HepG2 (cell line): ENCODE measurements at regions not wholly inside any gene's neighbourhood (a gene's known extent, or its start where the extent isn't known, plus 50 kb on each side); places are given as distances from the start of the nearest gene placed in this dataset.

Experiments
- ATAC-seq: fragments of 200-7000 bp; cut with Tn5 transposase; 3 replicates; pipeline ENCODE4 v1.9.1; 2020; ENCODE audit warnings: mild to moderate bottlenecking, moderate library complexity
- BruUV-seq: library from RNA; stranded (reverse); fragments of 400-500 nt; replicated peaks from 2 replicates; lab custom pipeline; 2021; lab: Mats Ljungman, UMichigan
- CTCF ChIA-PET: fragments of 300-600 bp; formaldehyde crosslinking; extraction: SDS; loops from one replicate; lab custom pipeline; 2021; ENCODE audit warnings: low total read pairs, inconsistent platforms, low intra/inter-chr PET ratio; lab: Yijun Ruan, JAX
- POLR2A ChIA-PET: fragments of 350-600 bp; sonication (Branson Sonifier 250); formaldehyde crosslinking; loops from one replicate; lab custom pipeline; 2020; ENCODE audit warnings: antibody characterized with exemption, inconsistent platforms; lab: Yijun Ruan, JAX
- DNase-seq: peaks from one replicate; pipeline ENCODE4 v3.0.0-alpha.2; 2015; ENCODE audit warnings: low spot score
- FAIRE-seq: peaks from 3 replicates; lab custom pipeline; 2011; peaks lifted over from hg19 to GRCh38; lab: Jason Lieb, UNC
- H2AFZ ChIP-seq: one replicate; pipeline ENCODE4 v1.6.1; 2011; ENCODE audit warnings: low read length, inconsistent platforms
- H3K27ac ChIP-seq: fragments of 300-600 bp; 3 replicates; pipeline ENCODE4 v1.8.0; 2011; ENCODE audit warnings: mixed run types, mild to moderate bottlenecking, mixed read lengths, low read length, inconsistent platforms; ENCODE audit not compliant: insufficient read depth; ENCODE audit errors: extremely low read length
- H3K27me3 ChIP-seq, 2 experiments: fragments of 200-600 bp in 1 of 2; 2 replicates in 1 of 2; 3 replicates in 1 of 2; pipeline versions ENCODE4 v1.6.0 to v1.8.0; 2011; ENCODE audit warnings: low read length in 2 of 2, mild to moderate bottlenecking in 2 of 2, moderate library complexity in 2 of 2, inconsistent platforms in 1 of 2; ENCODE audit not compliant: insufficient read depth in 2 of 2, control insufficient read depth in 1 of 2
- H3K36me3 ChIP-seq, 2 experiments: fragments of 200-600 bp in 1 of 2; replicated peaks in 1 of 2; 2 replicates in 1 of 2; 3 replicates in 1 of 2; pipeline versions ENCODE4 v1.5.1 to v1.8.0; 2011; ENCODE audit warnings: low read length in 2 of 2, inconsistent platforms in 1 of 2; ENCODE audit not compliant: insufficient read depth in 2 of 2, control insufficient read depth in 1 of 2
- H3K4me1 ChIP-seq: 2 replicates; pipeline ENCODE4 v1.5.1; 2012; ENCODE audit warnings: low read length, inconsistent platforms; ENCODE audit not compliant: insufficient read depth
- H3K4me2 ChIP-seq: 2 replicates; pipeline ENCODE4 v1.6.0; 2011; ENCODE audit warnings: low read depth, low read length, inconsistent platforms
- H3K4me3 ChIP-seq, 3 experiments: fragments of 200-600 bp in 1 of 3; sonication (generic), shearing (Covaris generic) in 1 of 3; replicated peaks in 1 of 3; 2 replicates each; pipeline ENCODE4 v1.5.1; 2011 to 2016; ENCODE audit warnings: low read length in 3 of 3, inconsistent platforms in 2 of 3, low read depth in 2 of 3, mild to moderate bottlenecking in 2 of 3, control low read depth in 1 of 3, mixed read lengths in 1 of 3; ENCODE audit not compliant: insufficient read depth in 1 of 3
- H3K79me2 ChIP-seq: one replicate; pipeline ENCODE4 v1.6.1; 2011; ENCODE audit warnings: low read length, inconsistent platforms; ENCODE audit not compliant: insufficient read depth
- H3K9ac ChIP-seq: 2 replicates; pipeline ENCODE4 v1.6.0; 2011; ENCODE audit warnings: mild to moderate bottlenecking, low read depth, low read length, inconsistent platforms; ENCODE audit not compliant: insufficient read depth
- H3K9me3 ChIP-seq: 2 replicates; pipeline ENCODE4 v1.5.1; 2012; ENCODE audit warnings: mild to moderate bottlenecking, low read length
- H4K20me1 ChIP-seq: 2 replicates; pipeline ENCODE4 v1.6.0; 2011; ENCODE audit warnings: inconsistent platforms, mild to moderate bottlenecking, low read length, moderate library complexity; ENCODE audit not compliant: insufficient read depth
- AHDC1 ChIP-seq: sonication (generic); formaldehyde crosslinking; IDR thresholded peaks from 2 replicates; pipeline ENCODE4 v1.5.1; 2020; ENCODE audit warnings: mild to moderate bottlenecking, missing genetic modification reagents, borderline replicate concordance
- FOXO1 ChIP-seq: sonication (generic); formaldehyde crosslinking; IDR thresholded peaks from 2 replicates; pipeline ENCODE4 v1.4.0; 2020; ENCODE audit warnings: missing genetic modification reagents
- GPBP1L1 ChIP-seq: sonication (generic); formaldehyde crosslinking; IDR thresholded peaks from 2 replicates; pipeline ENCODE4 v1.5.0; 2020; ENCODE audit warnings: mild to moderate bottlenecking, missing genetic modification reagents
- IKZF1 ChIP-seq: fragments of 450-650 bp; IDR thresholded peaks from 2 replicates; pipeline ENCODE4 v1.7.1; 2016
- MLLT10 ChIP-seq: sonication (generic); formaldehyde crosslinking; IDR thresholded peaks from 2 replicates; pipeline ENCODE4 v1.4.0; 2020; ENCODE audit warnings: missing genetic modification reagents
- MXD4 ChIP-seq: IDR thresholded peaks from 2 replicates; pipeline ENCODE4 v1.6.1; 2016; ENCODE audit warnings: mild to moderate bottlenecking, missing biosample characterization, missing genetic modification reagents
- MXI1 ChIP-seq: IDR thresholded peaks from 3 replicates; pipeline ENCODE4 v1.6.1; 2012; ENCODE audit warnings: low read depth, low read length, inconsistent platforms, borderline replicate concordance
- NR0B2 ChIP-seq: sonication (generic); formaldehyde crosslinking; IDR thresholded peaks from 2 replicates; pipeline ENCODE4 v1.4.0; 2020; ENCODE audit warnings: mild to moderate bottlenecking, missing genetic modification reagents
- NR2F1 ChIP-seq, 2 experiments: fragments of 450-650 bp in 1 of 2; formaldehyde crosslinking in 1 of 2; IDR thresholded peaks; 2 replicates each; pipeline versions ENCODE4 v1.5.0 to v1.6.1; 2016 to 2020; ENCODE audit warnings: mild to moderate bottlenecking in 1 of 2, missing compliant biosample characterization in 1 of 2, missing genetic modification reagents in 1 of 2, moderate library complexity in 1 of 2
- PAX8 ChIP-seq: sonication (generic); formaldehyde crosslinking; IDR thresholded peaks from 2 replicates; pipeline ENCODE4 v1.8.0; 2022; ENCODE audit warnings: mild to moderate bottlenecking, missing genetic modification reagents, borderline replicate concordance
- PLRG1 ChIP-seq: fragments of 450-650 bp; conservative IDR thresholded peaks from 2 replicates; pipeline ENCODE4 v1.6.1; 2016
- PLSCR1 ChIP-seq: sonication (generic); formaldehyde crosslinking; IDR thresholded peaks from 2 replicates; pipeline ENCODE4 v1.5.0; 2020; ENCODE audit warnings: missing genetic modification reagents, mild to moderate bottlenecking, borderline replicate concordance
- SOX13 ChIP-seq, 3 experiments: fragments of 450-650 bp in 1 of 3; sonication (generic) in 1 of 3; formaldehyde crosslinking in 1 of 3; IDR thresholded peaks in 2 of 3; conservative IDR thresholded peaks in 1 of 3; 2 replicates each; pipeline versions ENCODE4 v1.5.0 to v1.6.1; 2016 to 2020; ENCODE audit warnings: antibody characterized with exemption in 1 of 3, mild to moderate bottlenecking in 1 of 3, missing compliant biosample characterization in 1 of 3, missing genetic modification reagents in 1 of 3, moderate library complexity in 1 of 3
- TBP ChIP-seq: sonication (generic); formaldehyde crosslinking; IDR thresholded peaks from 2 replicates; pipeline ENCODE4 v1.5.0; 2020; ENCODE audit warnings: missing genetic modification reagents
- TCF7 ChIP-seq: sonication (generic); IDR thresholded peaks from 2 replicates; pipeline ENCODE4 v1.6.1; 2016; ENCODE audit warnings: antibody characterized with exemption, low read depth
- ZNF652 ChIP-seq: IDR thresholded peaks from 2 replicates; pipeline ENCODE4 v1.6.1; 2016; ENCODE audit warnings: low read depth, borderline replicate concordance
- ZNF790 ChIP-seq: sonication (generic); formaldehyde crosslinking; IDR thresholded peaks from 2 replicates; pipeline ENCODE4 v1.8.0; 2022; ENCODE audit warnings: missing genetic modification reagents, mild to moderate bottlenecking, borderline replicate concordance
- WGBS: methylation state at CpG from one replicate; pipeline ENCODE4 v1.1.6; 2017; ENCODE audit warnings: low lambda C conversion rate; 5-methylcytosine and 5-hydroxymethylcytosine counted together
- in situ Hi-C: cut with HindIII; loops from 2 replicates; pipeline ENCODE4 v1.10.0; 2017; ENCODE audit warnings: low pct_unique_long_range_greater_than_20kb; ENCODE audit not compliant: extremely low pct_ligation_motif_present
- intact Hi-C: fragments of 100-400 bp; cut with micrococcal nuclease; formaldehyde crosslinking; loops from one replicate; pipeline ENCODE4 v1.10.0; 2022; ENCODE audit not compliant: unreplicated experiment

GRCh38 chr22:19663286-19663815 lies 51.0 kb upstream of the SEPTIN5 start:
- no TSS peak for BruUV-seq
- no peaks in the 10 kb centered on the region for H3K9me3 ChIP-seq
- H3K9ac ChIP-seq = no peak overlapping the region
- TF ChIP-seq NR0B2 = no peak
- TF ChIP-seq NR2F1 (CRISPR knock-in tag; IDR thresholded peaks at IDR 0.05) = no peak
- no peak for TF ChIP-seq MXD4 (CRISPR knock-in tag)
- no peak for TF ChIP-seq PLRG1
- no peak for TF ChIP-seq MLLT10 (CRISPR knock-in tag)
- TF ChIP-seq AHDC1 (CRISPR knock-in tag) = no peak
- no peak for TF ChIP-seq ZNF652 (CRISPR knock-in tag)
- no peak for TF ChIP-seq PLSCR1 (CRISPR knock-in tag)
- no peak for TF ChIP-seq ZNF790
- no peak for TF ChIP-seq FOXO1 (CRISPR knock-in tag)
- no peak for TF ChIP-seq TBP
- no peak for TF ChIP-seq PAX8 (CRISPR knock-in tag)
- no peak for TF ChIP-seq GPBP1L1 (CRISPR knock-in tag)
- TF ChIP-seq IKZF1 = no peak
- TF ChIP-seq SOX13 (IDR thresholded peaks at IDR 0.05) = no peak
- TF ChIP-seq SOX13 (CRISPR knock-in tag; conservative IDR thresholded peaks at IDR 0.05 in 1 of 2, IDR thresholded peaks at IDR 0.05 in 1 of 2) = no peak
- TF ChIP-seq TCF7 = no peak
- no peak for TF ChIP-seq MXI1
- FAIRE-seq = no peak
- H3K4me2 ChIP-seq = no peak overlapping the region
- no peaks in the 10 kb centered on the region; the same call in 1 of the 2 replicates for H4K20me1 ChIP-seq
- intact Hi-C loops = no loop called here
- ATAC-seq = peak; percentile 54; the same call in 2 of the 3 replicates
- DNase-seq = no peak
- no peaks in the 10 kb centered on the region for H3K79me2 ChIP-seq
- peaks cover 6 to 50% of the 10 kb centered on the region in 2 experiments; a peak in 4 of 5 replicates for H3K27me3 ChIP-seq
- H3K36me3 ChIP-seq = no peaks in the 10 kb centered on the region
- 5% methylated on average over 3 of the region's 6 CpGs for WGBS
- POLR2A ChIA-PET = no interaction called here
- in situ Hi-C loops = no loop called here
- no peaks in the 10 kb centered on the region for H3K4me1 ChIP-seq
- no peak overlapping the region for H3K4me3 ChIP-seq
- no peak overlapping the region for H3K27ac ChIP-seq
- no peak overlapping the region for H2AFZ ChIP-seq
- CTCF ChIA-PET = no interaction called here
